GM18511 (cell line): ENCODE measurements at regions not wholly inside any gene's neighbourhood (a gene's known extent, or its start where the extent isn't known, plus 50 kb on each side); places are given as distances from the start of the nearest gene placed in this dataset.
A peak's percentile ranks its signal among the peaks of the same experiment; 100 is the strongest.
"Not testable (repeated sequence)": the region's sequence is repeated elsewhere in the genome, so short reads cannot be mapped to it uniquely, and the experiment has no call there.

Source experiments
- ATAC-seq: cut with Tn5 transposase; IDR thresholded peaks from one replicate; pipeline ENCODE4 v1.9.1; 2021; ENCODE audit warnings: mild to moderate bottlenecking, moderate library complexity; ENCODE audit not compliant: unreplicated experiment

GRCh38 chr13:87153371-87153770 lies 517.8 kb upstream of the SLITRK5 start:
- no peak for ATAC-seq

- no peak for ATAC-seq
Observed at GRCh38 chr13:87166348-87166747, 504.8 kb upstream of the SLITRK5 start.

- no peak for ATAC-seq
Observed at GRCh38 chr13:87168390-87168789, 502.8 kb upstream of the SLITRK5 start.

- no peak for ATAC-seq
Observed at GRCh38 chr13:87169337-87169736, 501.8 kb upstream of the SLITRK5 start.

DNA sequence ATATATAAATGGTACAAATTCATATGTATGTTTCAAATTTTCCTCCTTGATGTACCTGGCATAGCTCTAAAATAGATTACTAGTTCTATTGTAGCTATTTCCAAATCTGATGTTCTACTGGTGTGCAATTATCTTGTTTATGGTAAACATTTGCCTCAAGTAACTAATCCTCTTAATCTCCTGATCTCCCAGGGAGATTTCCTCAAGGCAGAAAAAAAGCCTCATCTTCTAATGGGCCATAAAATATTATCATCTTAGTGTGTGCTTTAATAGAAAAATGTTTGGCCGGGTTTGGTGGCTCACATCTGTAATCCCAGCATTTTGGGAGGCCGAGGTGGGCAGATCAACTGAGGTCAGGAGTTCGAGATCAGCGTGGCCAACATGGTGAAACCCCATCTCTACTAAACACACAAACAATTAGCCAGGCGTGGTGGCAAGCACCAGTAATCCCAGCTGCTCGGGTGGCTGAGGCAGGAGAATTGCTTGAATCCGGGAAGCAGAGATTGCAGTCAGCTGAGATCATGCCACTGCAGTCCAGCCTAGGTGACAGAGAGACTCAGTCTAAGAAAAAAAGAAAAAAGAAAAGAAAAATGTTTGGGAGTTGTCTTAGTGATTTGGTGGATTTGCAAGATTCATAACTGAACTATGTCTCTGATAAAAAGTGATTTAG lies 498.9 kb upstream of the SLITRK5 start:
- no peak for ATAC-seq

DNA sequence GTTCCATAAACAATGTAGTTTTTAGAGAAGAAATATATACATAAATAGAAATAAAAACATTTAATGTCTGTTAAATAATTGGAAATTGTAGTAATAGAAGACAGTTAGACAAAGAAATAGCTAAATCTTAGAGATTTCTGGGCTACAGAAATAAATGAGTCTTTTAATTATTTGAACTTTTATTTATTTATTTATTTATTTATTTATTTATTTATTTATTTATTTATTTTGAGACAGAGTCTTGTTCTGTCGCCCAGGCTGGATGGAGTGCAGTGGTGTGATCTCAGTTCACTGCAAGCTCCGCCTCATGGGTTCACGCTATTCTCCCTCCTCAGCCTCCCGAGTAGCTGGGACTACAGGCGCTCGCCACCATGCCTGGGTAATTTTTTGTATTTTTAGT lies 486.0 kb upstream of the SLITRK5 start:
- not testable (repeated sequence) for ATAC-seq

GRCh38 chr13:87186647-87187046 lies 484.5 kb upstream of the SLITRK5 start:
- ATAC-seq = not testable (repeated sequence)

DNA sequence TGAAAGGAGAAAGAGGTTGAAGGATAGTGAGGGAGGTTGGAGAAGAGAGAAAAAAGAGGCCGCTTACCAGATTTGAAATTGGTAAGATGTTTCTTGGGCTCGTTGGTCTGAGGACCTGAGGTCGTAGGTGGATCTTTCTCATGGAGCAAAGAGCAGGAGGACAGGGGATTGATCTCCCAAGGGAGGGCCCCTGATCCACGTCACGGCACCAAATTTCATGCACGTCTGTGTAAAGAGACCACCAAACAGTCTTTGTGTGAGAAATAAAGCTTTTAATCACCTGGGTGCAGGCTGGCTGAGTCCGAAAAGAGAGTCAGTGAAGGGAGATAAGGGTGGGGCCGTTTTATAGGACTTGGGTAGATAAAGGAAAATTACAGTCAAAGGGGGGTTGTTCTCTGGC lies 479.7 kb upstream of the SLITRK5 start:
- ATAC-seq = not testable (repeated sequence)

GRCh38 chr13:87198371-87198770 lies 472.8 kb upstream of the SLITRK5 start:
- no peak for ATAC-seq

DNA sequence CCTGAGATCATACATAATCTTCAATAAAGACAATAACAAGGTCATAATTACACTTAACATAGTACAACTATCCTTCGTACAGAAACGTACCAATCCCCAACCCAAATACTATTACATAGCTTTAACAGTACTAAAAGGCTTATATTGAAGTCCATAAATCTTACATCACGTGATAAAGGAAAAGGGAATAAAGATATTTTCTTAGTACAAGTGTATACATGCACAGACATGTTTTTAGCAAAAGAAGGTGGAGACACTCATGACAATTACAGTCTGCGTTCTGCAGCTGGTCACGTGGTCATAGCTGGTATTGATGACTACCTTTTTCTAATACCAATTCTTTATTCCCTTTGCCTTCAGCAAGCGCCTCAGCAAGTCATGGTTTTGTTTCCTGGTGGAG lies 464.5 kb upstream of the SLITRK5 start:
- ATAC-seq = no peak

GRCh38 chr13:87207280-87208003 lies 463.7 kb upstream of the SLITRK5 start:
- ATAC-seq = no peak

GRCh38 chr13:87208636-87209035 lies 462.5 kb upstream of the SLITRK5 start:
- ATAC-seq = no peak

DNA sequence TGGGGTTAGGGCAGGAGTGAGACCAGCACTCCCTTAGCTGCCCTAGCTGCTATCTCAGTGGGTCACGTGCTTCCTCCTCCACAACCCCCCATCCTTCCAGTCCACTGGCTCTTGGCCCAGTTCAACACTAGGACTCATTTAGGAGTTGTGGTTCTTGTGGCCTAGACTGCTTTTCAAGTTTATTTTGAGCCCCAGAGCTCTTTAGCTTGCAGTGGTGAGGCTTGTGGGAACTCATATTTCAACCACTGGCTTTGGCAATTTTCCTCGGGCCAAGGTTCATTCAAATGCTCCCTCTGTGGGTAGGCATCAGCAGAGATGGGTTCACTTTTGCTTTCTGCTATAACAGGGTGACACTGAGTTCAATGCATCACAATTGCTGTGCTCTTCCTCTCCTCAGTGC lies 436.2 kb upstream of the SLITRK5 start:
- ATAC-seq = peak; percentile 61

DNA sequence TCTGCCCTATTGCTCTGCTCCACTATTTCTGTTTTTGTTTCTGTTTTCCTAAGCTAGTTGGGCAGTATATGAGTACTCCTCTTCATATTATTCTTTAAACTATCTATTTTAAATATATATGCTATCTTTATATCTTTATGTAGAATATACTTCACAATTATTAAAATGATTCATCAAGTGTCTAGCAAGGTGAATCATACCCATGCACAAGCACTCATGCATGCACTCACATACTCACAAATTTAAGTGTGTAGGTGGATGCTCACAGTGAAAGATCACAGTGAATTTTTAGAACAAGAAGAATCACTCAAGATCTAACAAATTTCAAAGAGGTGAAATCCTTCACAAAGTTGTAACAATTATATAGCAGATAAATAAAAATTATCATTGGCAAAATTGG lies 435.6 kb upstream of the SLITRK5 start:
- ATAC-seq = no peak

DNA sequence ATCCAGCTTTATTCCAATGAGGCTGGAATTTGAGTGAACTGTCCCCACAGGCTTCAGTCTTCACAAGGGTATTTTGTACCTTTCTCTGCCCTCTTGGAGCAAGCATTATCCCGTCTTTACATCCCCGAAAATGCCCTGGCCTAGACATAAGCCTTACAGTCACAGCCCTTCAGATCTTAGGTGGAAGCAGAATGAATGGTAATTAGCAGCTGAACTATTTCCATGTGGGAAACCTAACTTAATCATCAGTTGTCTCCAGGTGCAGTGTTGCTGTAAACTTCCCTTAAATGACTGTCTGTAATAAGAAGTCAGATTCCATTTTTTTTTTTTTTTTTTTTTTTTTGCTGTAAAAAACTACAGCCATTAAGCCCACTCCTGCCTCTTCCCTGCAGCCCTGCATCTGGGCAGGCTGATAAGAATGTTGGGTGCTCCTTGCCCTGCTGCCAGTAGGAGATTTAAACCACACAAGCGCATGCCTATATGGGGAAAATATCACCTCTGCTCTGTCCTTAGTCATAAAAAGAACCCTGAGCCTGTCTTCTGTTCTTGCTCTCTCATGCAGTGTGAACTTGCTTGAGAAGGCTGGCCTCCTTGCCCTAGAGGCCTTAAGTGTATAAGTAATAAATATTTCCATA lies 426.8 kb upstream of the SLITRK5 start:
- no peak for ATAC-seq

GRCh38 chr13:87249847-87250246 lies 421.3 kb upstream of the SLITRK5 start:
- ATAC-seq = not testable (repeated sequence)

GRCh38 chr13:87255394-87255793 lies 415.8 kb upstream of the SLITRK5 start:
- ATAC-seq = no peak

DNA sequence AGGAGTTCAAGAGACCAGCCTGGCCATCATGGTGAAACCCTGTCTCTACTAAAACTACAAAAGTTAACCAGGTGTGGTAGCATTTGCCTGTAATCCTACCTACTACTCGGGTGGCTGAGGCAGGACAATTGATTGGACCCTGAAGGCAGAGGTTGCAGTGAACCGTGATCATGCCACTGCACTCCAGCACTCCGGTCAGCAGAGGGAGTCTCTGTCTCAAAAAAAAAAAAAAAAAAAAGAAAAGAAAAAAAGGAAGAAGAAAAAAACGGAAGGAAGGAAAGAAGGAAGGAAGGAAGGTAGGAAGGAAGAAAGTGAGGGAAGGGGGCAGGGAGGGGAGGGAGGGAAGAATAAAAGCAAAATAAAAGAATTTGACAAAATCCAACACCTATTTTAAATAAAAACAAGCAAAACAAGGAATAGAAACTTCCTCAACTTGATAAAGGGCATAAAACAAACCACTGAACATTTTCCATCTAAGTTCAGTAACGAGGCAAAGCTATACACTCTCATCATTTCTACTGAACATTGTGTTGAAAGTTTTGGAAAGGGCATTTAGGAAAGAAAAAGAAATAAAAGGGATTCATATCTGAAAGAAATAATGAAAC lies 411.6 kb upstream of the SLITRK5 start:
- ATAC-seq = no peak

DNA sequence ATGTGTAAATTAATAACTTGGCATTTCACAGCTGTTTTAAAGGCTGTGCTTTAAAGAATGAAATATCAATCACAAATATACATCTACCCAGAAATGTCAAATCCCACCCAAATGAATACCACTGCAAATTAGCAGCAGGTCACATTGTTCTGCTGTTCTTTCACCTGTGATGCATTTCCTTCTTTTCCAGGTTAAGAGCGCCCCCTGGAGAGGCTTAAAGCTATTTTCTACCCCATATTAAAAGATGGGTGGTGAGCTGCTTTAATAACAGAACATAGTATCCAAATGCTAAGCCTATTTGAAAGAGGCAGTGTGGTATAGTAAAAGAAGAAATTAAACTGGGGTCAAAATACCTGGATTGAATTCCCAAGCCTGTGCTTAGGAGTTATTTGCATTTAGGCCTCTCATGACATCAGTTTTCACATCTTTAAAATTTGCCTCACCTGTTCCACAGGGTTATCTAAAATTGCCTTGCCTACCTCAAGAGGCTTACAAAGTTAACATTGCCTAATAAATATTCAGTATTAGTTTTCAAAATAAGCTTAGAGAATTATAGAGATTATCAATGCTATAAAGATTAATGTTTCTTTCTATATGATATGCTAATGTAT lies 396.9 kb upstream of the SLITRK5 start:
- peak; percentile 68 for ATAC-seq

- no peak for ATAC-seq
Observed at GRCh38 chr13:87280139-87280538, 391.0 kb upstream of the SLITRK5 start.

GRCh38 chr13:87287721-87288120 lies 383.4 kb upstream of the SLITRK5 start:
- ATAC-seq = no peak
